A549 (cell line): ENCODE measurements at regions not wholly inside any gene's neighbourhood (a gene's known extent, or its start where the extent isn't known, plus 50 kb on each side); places are given as distances from the start of the nearest gene placed in this dataset.
A peak's percentile ranks its signal among the peaks of the same experiment; 100 is the strongest.
"Not testable (repeated sequence)": the region's sequence is repeated elsewhere in the genome, so short reads cannot be mapped to it uniquely, and the experiment has no call there.

ENCODE experiments used
- ATAC-seq, 2 experiments: fragments of 200-7000 bp in 1 of 2; fragments of >200 bp in 1 of 2; cut with Nextera tagmentation in 1 of 2; cut with Tn5 transposase in 1 of 2; 3 replicates each; pipeline versions ENCODE4 v1.8.0 to v1.9.1; 2018 to 2020; ENCODE audit warnings: mild to moderate bottlenecking in 1 of 2, moderate library complexity in 1 of 2
- CTCF ChIA-PET: fragments of 300-600 bp; sonication (Branson Sonifier 250); formaldehyde crosslinking; extraction: SDS; loops from one replicate; lab custom pipeline; 2021; ENCODE audit warnings: antibody characterized with exemption, inconsistent platforms; lab: Yijun Ruan, JAX
- POLR2A ChIA-PET: fragments of 350-600 bp; formaldehyde crosslinking; extraction: SDS; loops from one replicate; lab custom pipeline; 2021; ENCODE audit warnings: antibody characterized with exemption, inconsistent platforms; lab: Yijun Ruan, JAX
- DNase-seq, 2 experiments: peaks; one replicate each; pipeline versions ENCODE4 v3.0.0 to v3.0.0-alpha.2; 2011 to 2016; ENCODE audit warnings: low read depth in 1 of 2, low spot score in 1 of 2
- FAIRE-seq: peaks from 2 replicates; lab custom pipeline; 2011; peaks lifted over from hg19 to GRCh38; lab: Jason Lieb, UNC
- H3K27ac ChIP-seq, 2 experiments: fragments of >200 bp; sonication (Bioruptor Twin); formaldehyde crosslinking; 3 replicates each; pipeline ENCODE4 v1.5.1; 2016 to 2017
- H3K4me1 ChIP-seq: fragments of >200 bp; sonication (Bioruptor Twin); formaldehyde crosslinking; 3 replicates; pipeline ENCODE4 v1.6.1; 2016
- H3K4me2 ChIP-seq: fragments of >200 bp; sonication (Bioruptor Twin); formaldehyde crosslinking; 3 replicates; pipeline ENCODE4 v1.6.1; 2016
- H3K4me3 ChIP-seq: fragments of >200 bp; sonication (Bioruptor Twin); formaldehyde crosslinking; 3 replicates; pipeline ENCODE4 v1.5.1; 2016
- H3K9me3 ChIP-seq: fragments of >200 bp; sonication (Bioruptor Twin); formaldehyde crosslinking; 3 replicates; pipeline ENCODE4 v1.6.1; 2016
- CEBPB ChIP-seq, 2 experiments: fragments of >200 bp in 1 of 2; sonication (Bioruptor Twin) in 1 of 2; formaldehyde crosslinking in 1 of 2; IDR thresholded peaks; 2 replicates each; pipeline ENCODE4 v1.6.1; 2012 to 2016
- CHD4 ChIP-seq: fragments of 200-600 bp; sonication (generic); IDR thresholded peaks from 2 replicates; pipeline ENCODE4 v1.6.1; 2016; ENCODE audit warnings: antibody characterized with exemption, mild to moderate bottlenecking, borderline replicate concordance
- EHMT2 ChIP-seq: fragments of 200-600 bp; sonication (generic); IDR thresholded peaks from 2 replicates; pipeline ENCODE4 v1.6.1; 2016; ENCODE audit warnings: antibody characterized with exemption, low read depth, mild to moderate bottlenecking, moderate library complexity
- FOSB ChIP-seq: fragments of 250-450 bp; sonication (Bioruptor Pico); IDR thresholded peaks from 2 replicates; pipeline ENCODE4 v1.5.0; 2020; ENCODE audit warnings: mild to moderate bottlenecking, moderate library complexity
- FOXS1 ChIP-seq: fragments of 250-450 bp; sonication (Bioruptor Pico); IDR thresholded peaks from 2 replicates; pipeline ENCODE4 v1.5.0; 2020; ENCODE audit warnings: mild to moderate bottlenecking, moderate library complexity
- HDAC2 ChIP-seq: fragments of 200-600 bp; sonication (generic); IDR thresholded peaks from 2 replicates; pipeline ENCODE4 v1.6.1; 2016
- HMGXB4 ChIP-seq: fragments of 250-450 bp; sonication (Bioruptor Pico); IDR thresholded peaks from 2 replicates; pipeline ENCODE4 v1.5.0; 2021; ENCODE audit warnings: mild to moderate bottlenecking, moderate library complexity, borderline replicate concordance
- KDM1A ChIP-seq: fragments of 200-600 bp; sonication (generic); IDR thresholded peaks from 2 replicates; pipeline ENCODE4 v1.6.1; 2016; ENCODE audit warnings: low read depth, mild to moderate bottlenecking
- KDM5A ChIP-seq: fragments of 200-600 bp; sonication (generic); IDR thresholded peaks from 2 replicates; pipeline ENCODE4 v1.6.1; 2016; ENCODE audit warnings: antibody characterized with exemption, mild to moderate bottlenecking
- MAZ ChIP-seq: fragments of 150-350 bp; IDR thresholded peaks from 2 replicates; pipeline ENCODE4 v1.6.1; 2014; ENCODE audit warnings: antibody characterized with exemption, low read depth, low read length, borderline replicate concordance
- MYC ChIP-seq: IDR thresholded peaks from 2 replicates; pipeline ENCODE4 v1.6.1; 2012; ENCODE audit warnings: mild to moderate bottlenecking, inconsistent platforms, low read length, improper control_type of control experiment, borderline replicate concordance
- NFE2L2 ChIP-seq: fragments of 150-350 bp; conservative IDR thresholded peaks from 2 replicates; pipeline ENCODE4 v1.6.1; 2014; ENCODE audit warnings: low read length
- POLR2A ChIP-seq: IDR thresholded peaks from 2 replicates; pipeline ENCODE4 v1.6.1; 2012; ENCODE audit warnings: mild to moderate bottlenecking, low read length
- RAD21 ChIP-seq, 2 experiments: fragments of >200 bp in 1 of 2; sonication (Bioruptor Twin) in 1 of 2; formaldehyde crosslinking in 1 of 2; IDR thresholded peaks in 1 of 2; conservative IDR thresholded peaks in 1 of 2; 2 replicates in 1 of 2; 3 replicates in 1 of 2; pipeline ENCODE4 v1.6.1; 2012 to 2018; ENCODE audit warnings: inconsistent platforms in 1 of 2
- RARB ChIP-seq: fragments of 250-450 bp; sonication (Bioruptor Pico); IDR thresholded peaks from 2 replicates; pipeline ENCODE4 v1.8.0; 2021; ENCODE audit warnings: mild to moderate bottlenecking, moderate library complexity
- RCOR1 ChIP-seq: fragments of 150-350 bp; IDR thresholded peaks from 2 replicates; pipeline ENCODE4 v1.6.1; 2014; ENCODE audit warnings: antibody characterized with exemption, low read length, low read depth
- RFX5 ChIP-seq: fragments of 450-650 bp; IDR thresholded peaks from 2 replicates; pipeline ENCODE4 v1.7.1; 2014; ENCODE audit warnings: antibody characterized with exemption, mild to moderate bottlenecking, moderate library complexity
- TP53 ChIP-seq: fragments of 250-450 bp; sonication (Bioruptor Pico); IDR thresholded peaks from 2 replicates; pipeline ENCODE4 v1.5.0; 2021; ENCODE audit warnings: mild to moderate bottlenecking, moderate library complexity
- ZNF302 ChIP-seq: fragments of 250-450 bp; sonication (Bioruptor Pico); IDR thresholded peaks from 2 replicates; pipeline ENCODE4 v1.9.0; 2021; ENCODE audit warnings: inconsistent platforms, mild to moderate bottlenecking, moderate library complexity
- ZSCAN20 ChIP-seq: fragments of 250-450 bp; sonication (Bioruptor Pico); IDR thresholded peaks from 2 replicates; pipeline ENCODE4 v1.8.0; 2022; ENCODE audit warnings: mild to moderate bottlenecking, moderate library complexity
- WGBS: methylation state at CpG from one replicate; pipeline ENCODE4 v1.1.6; 2017; ENCODE audit errors: missing lambda C conversion rate; 5-methylcytosine and 5-hydroxymethylcytosine counted together
- TF ChIP-seq, protein P1 (sequence below): fragments of 200-600 bp; sonication (generic); IDR thresholded peaks from 2 replicates; pipeline ENCODE4 v1.6.1; 2016; ENCODE audit warnings: antibody characterized with exemption, mild to moderate bottlenecking, moderate library complexity

- Histone ChIP-seq H3K4me3 (no peak overlapping the region), H3K9me3 (no peaks in the 10 kb centered on the region), H3K4me1 (no peaks in the 10 kb centered on the region), H3K27ac (no peak overlapping the region), H3K4me2 (no peak overlapping the region)
- ChIA-PET POLR2A (no interaction called here), CTCF (interaction anchor here (0.8 to 8.3 kb wide), 4 partner anchors 10 to 131 kb away, joined by 3 to 72 read pairs (median 4); no protein-coding TSS in a partner anchor)
- WGBS: 47% methylated on average over 3 of the region's 3 CpGs
- DNase-seq (no peak), ATAC-seq (no peak), FAIRE-seq (no peak)
- no peak for TF ChIP-seq RCOR1
- no peak for TF ChIP-seq RAD21 (conservative IDR thresholded peaks at IDR 0.05 in 1 of 2, IDR thresholded peaks at IDR 0.05 in 1 of 2)
- TF ChIP-seq KDM1A: no peak
- TF ChIP-seq HDAC2: no peak
- no peak for TF ChIP-seq CHD4
- no peak for TF ChIP-seq HMGXB4 (CRISPR knock-in tag)
- TF ChIP-seq TP53 (CRISPR knock-in tag): no peak
- no peak for TF ChIP-seq ZSCAN20 (CRISPR knock-in tag)
- TF ChIP-seq, protein P1, sequence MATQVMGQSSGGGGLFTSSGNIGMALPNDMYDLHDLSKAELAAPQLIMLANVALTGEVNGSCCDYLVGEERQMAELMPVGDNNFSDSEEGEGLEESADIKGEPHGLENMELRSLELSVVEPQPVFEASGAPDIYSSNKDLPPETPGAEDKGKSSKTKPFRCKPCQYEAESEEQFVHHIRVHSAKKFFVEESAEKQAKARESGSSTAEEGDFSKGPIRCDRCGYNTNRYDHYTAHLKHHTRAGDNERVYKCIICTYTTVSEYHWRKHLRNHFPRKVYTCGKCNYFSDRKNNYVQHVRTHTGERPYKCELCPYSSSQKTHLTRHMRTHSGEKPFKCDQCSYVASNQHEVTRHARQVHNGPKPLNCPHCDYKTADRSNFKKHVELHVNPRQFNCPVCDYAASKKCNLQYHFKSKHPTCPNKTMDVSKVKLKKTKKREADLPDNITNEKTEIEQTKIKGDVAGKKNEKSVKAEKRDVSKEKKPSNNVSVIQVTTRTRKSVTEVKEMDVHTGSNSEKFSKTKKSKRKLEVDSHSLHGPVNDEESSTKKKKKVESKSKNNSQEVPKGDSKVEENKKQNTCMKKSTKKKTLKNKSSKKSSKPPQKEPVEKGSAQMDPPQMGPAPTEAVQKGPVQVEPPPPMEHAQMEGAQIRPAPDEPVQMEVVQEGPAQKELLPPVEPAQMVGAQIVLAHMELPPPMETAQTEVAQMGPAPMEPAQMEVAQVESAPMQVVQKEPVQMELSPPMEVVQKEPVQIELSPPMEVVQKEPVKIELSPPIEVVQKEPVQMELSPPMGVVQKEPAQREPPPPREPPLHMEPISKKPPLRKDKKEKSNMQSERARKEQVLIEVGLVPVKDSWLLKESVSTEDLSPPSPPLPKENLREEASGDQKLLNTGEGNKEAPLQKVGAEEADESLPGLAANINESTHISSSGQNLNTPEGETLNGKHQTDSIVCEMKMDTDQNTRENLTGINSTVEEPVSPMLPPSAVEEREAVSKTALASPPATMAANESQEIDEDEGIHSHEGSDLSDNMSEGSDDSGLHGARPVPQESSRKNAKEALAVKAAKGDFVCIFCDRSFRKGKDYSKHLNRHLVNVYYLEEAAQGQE: no peak
These were observed 113.0 kb upstream of the CHD2 start for GRCh38 chr15:92787116-92787515.

- WGBS: 80% methylated on average over 5 of the region's 5 CpGs
- FAIRE-seq (peak; percentile 36), ATAC-seq (no peak), DNase-seq (no peak)
- no peak overlapping the region for H3K4me3 ChIP-seq
- POLR2A ChIA-PET: no interaction called here
- CTCF ChIA-PET: interaction anchor here (0.5 to 8.3 kb wide), 8 partner anchors 9 to 248 kb away, joined by 3 to 72 read pairs (median 4); no protein-coding TSS in a partner anchor
- TF ChIP-seq MAZ (no peak), FOXS1 (CRISPR knock-in tag) (no peak), ZNF302 (CRISPR knock-in tag) (no peak), KDM5A (no peak), KDM1A (no peak), RCOR1 (no peak), CEBPB (IDR thresholded peaks at IDR 0.05) (no peak), RFX5 (no peak), FOSB (CRISPR knock-in tag) (no peak), MYC (no peak), EHMT2 (no peak), NFE2L2 (no peak), RARB (CRISPR knock-in tag) (no peak), POLR2A (no peak)
- no peak overlapping the region for H3K4me2 ChIP-seq
- H3K27ac ChIP-seq: no peak overlapping the region
- H3K4me1 ChIP-seq: no peaks in the 10 kb centered on the region
- no peaks in the 10 kb centered on the region for H3K9me3 ChIP-seq
These were observed 111.9 kb upstream of the CHD2 start for GRCh38 chr15:92788196-92788595.

- H3K4me1 ChIP-seq, H3K4me2 ChIP-seq, H3K27ac ChIP-seq, H3K9me3 ChIP-seq, ATAC-seq, POLR2A ChIA-PET, FAIRE-seq, H3K4me3 ChIP-seq, DNase-seq: not testable (repeated sequence)
- CTCF ChIA-PET: interaction anchor here (0.7 to 8.3 kb wide), 6 partner anchors 8 to 247 kb away, joined by 3 to 72 read pairs (median 4); no protein-coding TSS in a partner anchor
- 88% methylated on average over 15 of the region's 15 CpGs for WGBS
These were observed 111.3 kb upstream of the CHD2 start for GRCh38 chr15:92788793-92789192.
